NCI-H1694 (cell line): ENCODE measurements at regions not wholly inside any gene's neighbourhood (a gene's known extent, or its start where the extent isn't known, plus 50 kb on each side); places are given as distances from the start of the nearest gene placed in this dataset.

Source experiments
- DNase-seq: peaks from one replicate; lab custom pipeline; 2025; lab: John Stamatoyannopoulos, UW

- no peak for DNase-seq
Observed at GRCh38 chr5:162485666-162486292, 418.2 kb downstream of the GABRG2 start.

- no peak for DNase-seq
Observed at GRCh38 chr5:162487528-162488525, 420.3 kb downstream of the GABRG2 start.

- DNase-seq: no peak
Observed at GRCh38 chr5:162496100-162496808, 428.7 kb downstream of the GABRG2 start.

- no peak for DNase-seq
Observed at GRCh38 chr5:162497455-162497854, 429.9 kb downstream of the GABRG2 start.

- no peak for DNase-seq
Observed at GRCh38 chr5:162502780-162503179, 435.2 kb downstream of the GABRG2 start.

- no peak for DNase-seq
Observed at GRCh38 chr5:162503796-162504195, 436.2 kb downstream of the GABRG2 start.

- no peak for DNase-seq
Observed at GRCh38 chr5:162512935-162513565, 445.5 kb downstream of the GABRG2 start.

- no peak for DNase-seq
Observed at GRCh38 chr5:162514116-162514515, 446.5 kb downstream of the GABRG2 start.

- DNase-seq: no peak
Observed at GRCh38 chr5:162520878-162521277, 453.3 kb downstream of the GABRG2 start.

GRCh38 chr5:162529209-162529608 is 461.6 kb downstream of the GABRG2 start:
- DNase-seq: no peak

- DNase-seq: no peak
Observed at GRCh38 chr5:162529886-162530285, 462.3 kb downstream of the GABRG2 start.

GRCh38 chr5:162543437-162543836 is 475.9 kb downstream of the GABRG2 start:
- DNase-seq: no peak

GRCh38 chr5:162544905-162545304 is 477.3 kb downstream of the GABRG2 start:
- no peak for DNase-seq

- no peak for DNase-seq
Observed at GRCh38 chr5:162550236-162550635, 482.7 kb downstream of the GABRG2 start.

GRCh38 chr5:162558120-162558519 is 490.5 kb downstream of the GABRG2 start:
- no peak for DNase-seq

- no peak for DNase-seq
Observed at GRCh38 chr5:162567644-162568043, 500.1 kb downstream of the GABRG2 start.

GRCh38 chr5:162573758-162574157 is 506.2 kb downstream of the GABRG2 start:
- no peak for DNase-seq

GRCh38 chr5:162591724-162592123 is 524.2 kb downstream of the GABRG2 start:
- DNase-seq: no peak

GRCh38 chr5:162593881-162594280 is 526.3 kb downstream of the GABRG2 start:
- DNase-seq: no peak

GRCh38 chr5:162603443-162604070 is 536.0 kb downstream of the GABRG2 start:
- no peak for DNase-seq

GRCh38 chr5:162607879-162608278 is 540.3 kb downstream of the GABRG2 start:
- DNase-seq: no peak
